HCT116 (cell line): ENCODE measurements at regions not wholly inside any gene's neighbourhood (a gene's known extent, or its start where the extent isn't known, plus 50 kb on each side); places are given as distances from the start of the nearest gene placed in this dataset.

Experiments
- ATAC-seq: fragments of 200-7000 bp; cut with Tn5 transposase; 2 replicates; pipeline ENCODE4 v1.9.1; 2020; ENCODE audit warnings: mild to moderate bottlenecking, moderate library complexity
- BruUV-seq: library from RNA; stranded (reverse); fragments of 400-500 nt; replicated peaks from 2 replicates; lab custom pipeline; 2021; lab: Mats Ljungman, UMichigan
- CTCF ChIA-PET: fragments of 300-600 bp; sonication (Branson Sonifier 250); formaldehyde crosslinking; loops from one replicate; lab custom pipeline; 2021; ENCODE audit warnings: antibody characterized with exemption; lab: Charles Lee
- POLR2A ChIA-PET: fragments of 300-600, 350-600 bp; sonication (Branson Sonifier 250); formaldehyde crosslinking; loops from one replicate; lab custom pipeline; 2021; ENCODE audit warnings: antibody characterized with exemption; lab: Charles Lee
- RAD21 ChIA-PET, 2 experiments: fragments of 300-600 bp; sonication (Branson Sonifier 250); formaldehyde crosslinking; loops; one replicate each; lab custom pipeline; 2023; ENCODE audit warnings: low total read pairs in 2 of 2; ENCODE audit not compliant: uncharacterized antibody in 2 of 2, unreplicated experiment in 2 of 2, low non-redundant PET in 1 of 2; lab: Charles Lee
- DNase-seq: peaks from one replicate; pipeline ENCODE4 v3.0.0-alpha.2; 2010; ENCODE audit warnings: low read depth, low spot score
- H2AFZ ChIP-seq: fragments of 200-600 bp; shearing (Covaris generic), sonication (generic); 2 replicates; pipeline ENCODE4 v1.6.1; 2017; ENCODE audit warnings: low read depth, mixed run types, mixed read lengths, antibody characterized with exemption, low read length; ENCODE audit not compliant: poor library complexity, severe bottlenecking
- H3K27ac ChIP-seq: 2 replicates; pipeline ENCODE4 v1.5.1; 2012; ENCODE audit warnings: low read depth, low read length
- H3K27me3 ChIP-seq: fragments of 200-600 bp; sonication (generic); 2 replicates; pipeline ENCODE4 v1.6.1; 2016; ENCODE audit warnings: mixed run types, low read length, mixed read lengths; ENCODE audit not compliant: insufficient read depth
- H3K36me3 ChIP-seq, 2 experiments: fragments of 200-500 bp in 1 of 2; fragments of 200-600 bp in 1 of 2; sonication (Bioruptor generic) in 1 of 2; sonication (generic) in 1 of 2; 2 replicates each; pipeline versions ENCODE4 v1.5.1 to v1.6.1; 2014 to 2016; ENCODE audit warnings: low read length in 2 of 2, inconsistent platforms in 1 of 2, mixed read lengths in 1 of 2, mixed run types in 1 of 2; ENCODE audit not compliant: insufficient read depth in 2 of 2, control insufficient read depth in 1 of 2
- H3K4me1 ChIP-seq, 2 experiments: fragments of 200-600 bp in 1 of 2; sonication (generic) in 1 of 2; 2 replicates each; pipeline versions ENCODE4 v1.5.1 to v1.6.1; 2012 to 2017; ENCODE audit warnings: low read length in 2 of 2, inconsistent platforms in 1 of 2, mild to moderate bottlenecking in 1 of 2, mixed read lengths in 1 of 2, mixed run types in 1 of 2, moderate library complexity in 1 of 2; ENCODE audit not compliant: insufficient read depth in 2 of 2, control insufficient read depth in 1 of 2
- H3K4me2 ChIP-seq: fragments of 200-600 bp; sonication (generic); 2 replicates; pipeline ENCODE4 v1.6.1; 2017; ENCODE audit warnings: mixed run types, low read length, mixed read lengths
- H3K4me3 ChIP-seq, 2 experiments: fragments of 200-600 bp in 1 of 2; sonication (generic) in 1 of 2; replicated peaks in 1 of 2; 2 replicates each; pipeline ENCODE4 v1.5.1; 2011 to 2016; ENCODE audit warnings: low read length in 2 of 2, control low read depth in 1 of 2, low read depth in 1 of 2, mild to moderate bottlenecking in 1 of 2, mixed read lengths in 1 of 2, mixed run types in 1 of 2
- H3K79me2 ChIP-seq: fragments of 200-600 bp; sonication (generic); 2 replicates; pipeline ENCODE4 v1.6.1; 2017; ENCODE audit warnings: mild to moderate bottlenecking, mixed run types, low read length, moderate library complexity, mixed read lengths; ENCODE audit not compliant: insufficient read depth
- H3K9ac ChIP-seq: fragments of 200-600 bp; sonication (generic); 2 replicates; pipeline ENCODE4 v1.6.1; 2016; ENCODE audit warnings: low read length, mixed read lengths
- H3K9me2 ChIP-seq: fragments of 200-600 bp; sonication (generic), shearing (Covaris generic); 2 replicates; pipeline ENCODE4 v1.6.1; 2017; ENCODE audit warnings: mixed run types, mild to moderate bottlenecking, moderate library complexity; ENCODE audit not compliant: insufficient read depth
- H3K9me3 ChIP-seq, 2 experiments: fragments of 200-500 bp in 1 of 2; fragments of 200-600 bp in 1 of 2; sonication (Bioruptor generic) in 1 of 2; sonication (generic) in 1 of 2; 2 replicates each; pipeline ENCODE4 v1.6.1; 2014 to 2017; ENCODE audit warnings: low read length in 2 of 2, mixed read lengths in 2 of 2, inconsistent platforms in 1 of 2, low read depth in 1 of 2, mild to moderate bottlenecking in 1 of 2, mixed run types in 1 of 2, moderate library complexity in 1 of 2; ENCODE audit not compliant: control insufficient read depth in 1 of 2, insufficient read depth in 1 of 2
- H4K20me1 ChIP-seq: fragments of 200-600 bp; sonication (generic), shearing (Covaris generic); 2 replicates; pipeline ENCODE4 v1.6.1; 2017; ENCODE audit warnings: mixed run types, mild to moderate bottlenecking, moderate library complexity; ENCODE audit not compliant: insufficient read depth
- EGR1 ChIP-seq: IDR thresholded peaks from 2 replicates; pipeline ENCODE4 v1.6.1; 2012; ENCODE audit warnings: low read depth
- EZH2 ChIP-seq: fragments of 200-600 bp; sonication (generic); IDR thresholded peaks from 2 replicates; pipeline ENCODE4 v1.6.1; 2017; ENCODE audit warnings: antibody characterized with exemption, mixed run types
- EZH2phosphoT487 ChIP-seq: fragments of 200-600 bp; IDR thresholded peaks from 2 replicates; pipeline ENCODE4 v1.6.1; 2018; ENCODE audit warnings: antibody characterized with exemption, borderline replicate concordance
- POLR2A ChIP-seq: IDR thresholded peaks from 2 replicates; pipeline ENCODE4 v1.7.0; 2011; ENCODE audit warnings: borderline replicate concordance; ENCODE audit not compliant: insufficient read depth, insufficient read length; ENCODE audit errors: extremely low read depth
- POLR2AphosphoS5 ChIP-seq: IDR thresholded peaks from 2 replicates; pipeline ENCODE4 v1.6.1; 2011; ENCODE audit warnings: mild to moderate bottlenecking, low read depth, low read length, moderate library complexity
- RAD21 ChIP-seq: IDR thresholded peaks from 2 replicates; pipeline ENCODE4 v1.6.1; 2012; ENCODE audit warnings: low read depth, mild to moderate bottlenecking
- SIN3A ChIP-seq: IDR thresholded peaks from 2 replicates; pipeline ENCODE4 v1.6.1; 2012; ENCODE audit warnings: low read depth
- SP1 ChIP-seq: IDR thresholded peaks from 2 replicates; pipeline ENCODE4 v1.6.1; 2012; ENCODE audit warnings: low read depth
- TCF7L2 ChIP-seq: IDR thresholded peaks from 2 replicates; pipeline ENCODE4 v1.7.0; 2011; ENCODE audit warnings: borderline replicate concordance, inconsistent platforms; ENCODE audit not compliant: insufficient read depth, insufficient read length; ENCODE audit errors: extremely low read depth
- YY1 ChIP-seq: IDR thresholded peaks from 2 replicates; pipeline ENCODE4 v1.6.1; 2011; ENCODE audit warnings: low read length, low read depth, moderate library complexity, mild to moderate bottlenecking; ENCODE audit not compliant: insufficient replicate concordance; ENCODE audit errors: extremely low read depth
- intact Hi-C: fragments of 100-400 bp; cut with micrococcal nuclease; formaldehyde crosslinking; loops from 2 replicates; pipeline ENCODE4 v1.10.0; 2022
- TF ChIP-seq, protein P1 (sequence below): IDR thresholded peaks from 2 replicates; pipeline ENCODE4 v1.6.1; 2012; ENCODE audit warnings: low read depth

DNA sequence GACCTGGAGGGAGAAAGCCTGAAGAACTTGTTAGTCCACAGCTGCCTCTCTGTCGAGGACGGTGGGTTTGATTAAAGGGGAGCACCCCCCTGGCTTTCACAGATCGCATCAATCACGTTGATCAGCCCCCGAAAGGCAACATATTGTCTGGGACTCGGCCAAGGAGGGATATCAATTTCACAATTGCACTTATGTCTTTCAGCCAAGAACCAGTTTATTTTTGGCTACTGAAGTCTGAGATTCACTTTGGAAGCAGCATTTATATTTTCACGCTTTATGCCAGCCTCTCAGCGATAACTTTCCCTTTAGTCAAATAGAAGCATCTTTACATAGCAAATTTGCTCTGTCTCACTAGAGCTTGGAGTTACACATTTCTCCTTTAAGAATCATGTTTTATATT is 253.2 kb upstream of the RRP15 start:
- no peaks in the 10 kb centered on the region for H3K79me2 ChIP-seq
- no peaks in the 10 kb centered on the region for H3K36me3 ChIP-seq
- H3K27me3 ChIP-seq = no peaks in the 10 kb centered on the region
- H3K4me3 ChIP-seq = no peak overlapping the region
- H3K4me1 ChIP-seq = no peaks in the 10 kb centered on the region
- no peak overlapping the region for H3K4me2 ChIP-seq
- ATAC-seq = no peak
- no peak overlapping the region for H3K9ac ChIP-seq
- intact Hi-C loops = no loop called here
- TF ChIP-seq EGR1 = no peak
- no peak for TF ChIP-seq POLR2AphosphoS5
- TF ChIP-seq EZH2phosphoT487 = no peak
- TF ChIP-seq RAD21 = no peak
- RAD21 ChIA-PET = no interaction called here
- no peaks in the 10 kb centered on the region for H3K9me2 ChIP-seq
- no peak overlapping the region for H3K27ac ChIP-seq
- no peaks in the 10 kb centered on the region for H4K20me1 ChIP-seq
- CTCF ChIA-PET = no interaction called here
- DNase-seq = no peak
- POLR2A ChIA-PET = no interaction called here
- no TSS peak for BruUV-seq
- H3K9me3 ChIP-seq = no peaks in the 10 kb centered on the region
- H2AFZ ChIP-seq = no peak overlapping the region

DNA sequence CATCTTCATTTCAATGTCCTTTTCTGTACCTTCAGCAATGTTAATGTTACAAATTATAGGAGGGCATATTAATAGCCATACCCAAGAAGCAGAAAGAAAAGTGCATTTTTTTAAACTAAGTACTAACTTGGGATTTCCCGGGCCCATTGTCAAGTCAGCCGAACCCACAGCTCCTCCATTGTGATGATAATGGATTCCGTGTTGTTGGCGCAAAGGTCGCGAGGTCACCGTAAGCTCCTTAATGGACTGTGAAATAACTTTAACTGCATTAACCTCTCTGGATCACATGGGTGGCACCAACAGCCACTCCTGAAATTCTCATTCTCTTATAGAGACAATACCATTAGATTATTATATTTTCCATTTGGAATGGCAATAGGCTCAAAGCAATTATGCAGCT is 250.6 kb upstream of the RRP15 start:
- no peaks in the 10 kb centered on the region for H3K27me3 ChIP-seq
- CTCF ChIA-PET = no interaction called here
- no peak for ATAC-seq
- H3K4me1 ChIP-seq = no peaks in the 10 kb centered on the region
- H4K20me1 ChIP-seq = no peaks in the 10 kb centered on the region
- H3K4me2 ChIP-seq = no peak overlapping the region
- no peaks in the 10 kb centered on the region for H3K36me3 ChIP-seq
- intact Hi-C loops = no loop called here
- RAD21 ChIA-PET = no interaction called here
- no peak overlapping the region for H3K4me3 ChIP-seq
- no peak for DNase-seq
- H3K9me3 ChIP-seq = peaks cover 0 to 5% of the 10 kb centered on the region in 2 experiments; a peak in 1 of 4 replicates
- BruUV-seq = no TSS peak
- H3K27ac ChIP-seq = no peak overlapping the region
- H2AFZ ChIP-seq = no peak overlapping the region
- POLR2A ChIA-PET = no interaction called here
- no peak overlapping the region for H3K9ac ChIP-seq
- TF ChIP-seq, protein P1, sequence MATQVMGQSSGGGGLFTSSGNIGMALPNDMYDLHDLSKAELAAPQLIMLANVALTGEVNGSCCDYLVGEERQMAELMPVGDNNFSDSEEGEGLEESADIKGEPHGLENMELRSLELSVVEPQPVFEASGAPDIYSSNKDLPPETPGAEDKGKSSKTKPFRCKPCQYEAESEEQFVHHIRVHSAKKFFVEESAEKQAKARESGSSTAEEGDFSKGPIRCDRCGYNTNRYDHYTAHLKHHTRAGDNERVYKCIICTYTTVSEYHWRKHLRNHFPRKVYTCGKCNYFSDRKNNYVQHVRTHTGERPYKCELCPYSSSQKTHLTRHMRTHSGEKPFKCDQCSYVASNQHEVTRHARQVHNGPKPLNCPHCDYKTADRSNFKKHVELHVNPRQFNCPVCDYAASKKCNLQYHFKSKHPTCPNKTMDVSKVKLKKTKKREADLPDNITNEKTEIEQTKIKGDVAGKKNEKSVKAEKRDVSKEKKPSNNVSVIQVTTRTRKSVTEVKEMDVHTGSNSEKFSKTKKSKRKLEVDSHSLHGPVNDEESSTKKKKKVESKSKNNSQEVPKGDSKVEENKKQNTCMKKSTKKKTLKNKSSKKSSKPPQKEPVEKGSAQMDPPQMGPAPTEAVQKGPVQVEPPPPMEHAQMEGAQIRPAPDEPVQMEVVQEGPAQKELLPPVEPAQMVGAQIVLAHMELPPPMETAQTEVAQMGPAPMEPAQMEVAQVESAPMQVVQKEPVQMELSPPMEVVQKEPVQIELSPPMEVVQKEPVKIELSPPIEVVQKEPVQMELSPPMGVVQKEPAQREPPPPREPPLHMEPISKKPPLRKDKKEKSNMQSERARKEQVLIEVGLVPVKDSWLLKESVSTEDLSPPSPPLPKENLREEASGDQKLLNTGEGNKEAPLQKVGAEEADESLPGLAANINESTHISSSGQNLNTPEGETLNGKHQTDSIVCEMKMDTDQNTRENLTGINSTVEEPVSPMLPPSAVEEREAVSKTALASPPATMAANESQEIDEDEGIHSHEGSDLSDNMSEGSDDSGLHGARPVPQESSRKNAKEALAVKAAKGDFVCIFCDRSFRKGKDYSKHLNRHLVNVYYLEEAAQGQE = no peak
- TF ChIP-seq TCF7L2 (no peak), POLR2A (no peak), SIN3A (no peak), YY1 (no peak), EZH2 (no peak), SP1 (no peak), POLR2AphosphoS5 (no peak), RAD21 (no peak)
- H3K9me2 ChIP-seq = no peaks in the 10 kb centered on the region
- H3K79me2 ChIP-seq = no peaks in the 10 kb centered on the region
